NCI-H2081 (cell line): ENCODE measurements at regions not wholly inside any gene's neighbourhood (a gene's known extent, or its start where the extent isn't known, plus 50 kb on each side); places are given as distances from the start of the nearest gene placed in this dataset.

Experiments
- DNase-seq, 2 experiments: peaks; one replicate each; lab custom pipeline; 2025; lab: John Stamatoyannopoulos, UW

- DNase-seq, result no peak
Measured at GRCh38 chrX:103158317-103158621, 56.6 kb upstream of the BEX4 start.

- DNase-seq, result peak; percentile 39 to 48
Measured at GRCh38 chrX:103157496-103158316, 57.2 kb upstream of the BEX4 start.

DNA sequence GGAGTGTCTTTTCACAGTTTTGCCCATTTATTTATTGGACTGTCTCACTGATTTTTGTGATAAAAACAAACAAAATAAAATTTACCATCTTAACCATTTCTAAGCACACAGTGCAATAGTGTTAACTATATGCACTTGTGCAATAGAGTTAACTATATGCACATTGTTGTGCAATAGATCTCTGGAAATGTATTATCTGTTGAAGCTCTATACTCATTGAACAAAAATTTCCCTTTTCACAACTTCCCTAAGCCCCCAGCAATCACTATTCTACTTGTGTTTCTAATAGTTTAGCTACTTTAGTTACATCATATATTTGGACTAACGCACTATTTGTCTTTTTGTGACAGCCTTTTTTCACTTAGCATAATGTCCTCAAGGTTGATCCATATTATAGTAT is 59.7 kb upstream of the BEX4 start:
- no peak for DNase-seq

- no peak for DNase-seq
Measured at GRCh38 chrX:103153661-103154060, 60.7 kb upstream of the NXF3 start.

GRCh38 chrX:103151799-103152198 is 58.9 kb upstream of the NXF3 start:
- DNase-seq, result peak in 1 of 2 experiments; percentile 56

DNA sequence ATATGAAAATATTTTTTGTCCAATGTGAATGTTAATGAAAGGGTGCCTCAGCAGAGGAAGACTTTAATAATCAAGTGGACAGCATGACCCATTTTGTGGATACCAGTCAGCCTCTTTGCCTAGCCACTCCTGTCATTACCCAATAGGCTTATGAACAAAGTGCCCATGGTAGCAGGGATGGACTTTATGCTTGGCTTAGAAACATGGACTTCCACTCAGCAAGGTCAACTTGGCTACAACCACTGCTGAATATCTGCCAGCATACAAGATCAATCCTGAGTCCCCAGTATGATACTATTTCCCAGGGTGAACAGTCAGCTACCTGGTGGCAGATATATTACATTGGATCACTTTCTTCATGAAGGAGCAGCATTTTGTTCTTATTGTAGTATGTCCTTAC is 56.7 kb upstream of the NXF3 start:
- no peak for DNase-seq

DNA sequence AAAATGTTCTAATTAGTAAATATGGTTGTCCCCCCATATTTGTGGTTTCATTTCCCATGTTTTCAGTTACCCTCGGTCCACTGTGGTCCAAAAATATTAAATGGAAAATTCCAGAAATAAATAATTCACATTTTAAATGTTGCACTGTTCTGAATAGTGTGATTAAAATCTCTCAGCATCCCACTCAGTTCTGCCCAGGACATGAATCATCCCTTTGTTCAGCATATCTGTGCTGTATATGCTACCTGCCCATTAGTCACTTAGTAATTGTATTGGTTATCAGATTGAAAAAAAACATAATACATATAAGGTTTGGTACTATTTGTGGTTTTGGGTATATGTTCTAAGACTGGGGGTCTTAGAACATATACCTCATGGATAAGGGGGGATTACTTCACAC is 55.1 kb upstream of the NXF3 start:
- DNase-seq, result no peak
